HG02798 (cell line): ENCODE measurements at regions not wholly inside any gene's neighbourhood (a gene's known extent, or its start where the extent isn't known, plus 50 kb on each side); places are given as distances from the start of the nearest gene placed in this dataset.

Source experiments
- ATAC-seq: cut with Tn5 transposase; IDR thresholded peaks from one replicate; pipeline ENCODE4 v1.9.1; 2021; ENCODE audit warnings: mild to moderate bottlenecking; ENCODE audit not compliant: unreplicated experiment, poor library complexity

DNA sequence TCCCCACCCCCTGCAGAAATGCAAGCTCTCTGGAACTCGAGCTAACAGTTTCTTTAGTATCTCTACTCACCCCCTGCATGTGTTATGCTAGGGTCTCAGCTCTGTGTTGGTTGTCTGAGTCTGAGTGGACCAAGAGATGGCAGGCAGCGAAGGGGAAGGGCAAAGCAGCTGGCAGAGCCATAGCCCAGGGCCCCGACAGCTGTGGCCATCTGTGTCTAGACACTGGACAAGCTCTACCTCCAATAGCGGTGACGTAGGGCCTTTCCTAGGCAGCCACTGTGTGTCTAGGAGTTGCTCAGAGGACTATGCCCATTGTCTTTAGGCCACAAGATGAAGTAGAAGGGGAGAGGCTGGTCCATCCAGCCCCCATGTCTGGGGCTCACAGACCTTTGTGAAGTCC lies 79.2 kb downstream of the EFNB1 start:
- ATAC-seq: no peak

DNA sequence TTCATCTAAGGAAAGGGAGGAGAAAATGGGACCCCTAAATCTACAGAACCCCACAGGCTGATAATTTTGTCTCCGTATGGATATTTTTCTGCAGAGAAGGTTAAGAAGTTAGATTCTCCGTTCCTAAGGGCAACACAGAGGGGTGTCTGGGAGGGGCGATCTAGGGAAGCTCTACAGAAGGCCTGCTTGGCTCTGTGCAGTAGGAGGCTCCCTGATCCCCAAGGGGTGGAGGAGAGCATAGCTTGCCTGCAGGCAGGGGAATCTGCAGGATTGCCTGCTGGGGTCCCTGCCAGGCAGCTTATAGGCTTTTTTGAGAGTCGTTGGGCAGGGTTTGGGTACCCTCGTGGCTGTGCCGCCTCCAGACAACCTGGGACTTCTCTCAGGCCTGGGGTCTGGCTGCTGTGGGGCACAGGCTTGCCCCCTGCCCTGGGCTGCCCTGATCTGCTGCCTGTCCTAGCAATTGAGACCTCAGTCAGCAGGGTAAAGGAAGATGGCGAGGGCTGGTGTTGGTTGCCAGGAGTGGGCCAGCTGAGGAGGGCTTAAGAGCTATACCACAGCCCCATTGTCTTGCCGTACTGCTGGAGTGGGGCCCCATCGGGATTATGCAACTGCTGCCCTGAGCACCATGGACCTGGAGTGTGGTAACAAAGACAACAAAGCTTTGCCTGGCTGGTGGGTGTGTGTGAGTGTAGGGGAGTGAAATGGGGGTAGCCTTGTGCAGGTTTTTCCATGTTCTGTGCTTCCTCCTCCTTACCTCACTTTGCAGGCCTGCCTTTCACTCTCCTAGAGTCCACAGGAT lies 74.1 kb downstream of the EFNB1 start:
- ATAC-seq: no peak

DNA sequence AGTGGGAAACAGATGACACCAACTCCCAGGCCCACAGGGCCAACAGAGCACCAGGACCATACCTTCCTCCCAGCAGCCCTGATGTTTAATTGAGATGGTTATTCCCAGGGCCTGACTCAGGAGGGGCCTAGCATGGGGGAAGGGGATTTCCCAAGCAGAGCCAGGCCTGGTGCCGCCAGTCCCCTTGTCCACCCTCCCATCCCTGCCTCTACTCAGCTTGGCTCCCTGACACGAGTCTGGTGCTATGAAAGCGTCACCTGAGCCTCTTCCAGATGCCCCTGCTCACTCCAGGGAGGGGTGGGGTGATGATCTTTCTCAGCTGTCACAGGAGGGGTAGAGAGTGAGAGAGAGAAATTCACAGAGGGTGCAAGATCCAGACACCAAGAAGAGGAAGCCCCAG lies 72.7 kb downstream of the EFNB1 start:
- no peak for ATAC-seq

DNA sequence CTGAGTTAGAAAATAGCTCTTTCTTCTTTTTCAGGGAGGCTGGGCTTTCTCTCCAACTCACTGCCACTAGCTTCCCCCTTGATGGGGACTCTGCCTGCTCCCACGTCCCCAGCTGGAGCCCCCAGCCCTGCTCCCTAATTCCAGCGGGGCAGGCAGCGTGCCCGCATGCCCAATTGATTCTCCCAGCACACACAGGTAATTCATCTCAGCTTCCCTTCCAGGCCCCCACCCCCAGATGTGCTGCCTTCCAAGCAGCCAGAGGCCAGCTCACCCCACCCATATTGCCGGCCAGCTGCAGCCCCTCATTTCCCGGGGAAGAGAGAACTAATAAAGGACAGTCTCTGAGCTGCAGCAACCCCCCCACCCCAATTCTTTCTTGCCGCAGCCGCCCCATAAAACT lies 69.8 kb downstream of the EFNB1 start:
- ATAC-seq: no peak

DNA sequence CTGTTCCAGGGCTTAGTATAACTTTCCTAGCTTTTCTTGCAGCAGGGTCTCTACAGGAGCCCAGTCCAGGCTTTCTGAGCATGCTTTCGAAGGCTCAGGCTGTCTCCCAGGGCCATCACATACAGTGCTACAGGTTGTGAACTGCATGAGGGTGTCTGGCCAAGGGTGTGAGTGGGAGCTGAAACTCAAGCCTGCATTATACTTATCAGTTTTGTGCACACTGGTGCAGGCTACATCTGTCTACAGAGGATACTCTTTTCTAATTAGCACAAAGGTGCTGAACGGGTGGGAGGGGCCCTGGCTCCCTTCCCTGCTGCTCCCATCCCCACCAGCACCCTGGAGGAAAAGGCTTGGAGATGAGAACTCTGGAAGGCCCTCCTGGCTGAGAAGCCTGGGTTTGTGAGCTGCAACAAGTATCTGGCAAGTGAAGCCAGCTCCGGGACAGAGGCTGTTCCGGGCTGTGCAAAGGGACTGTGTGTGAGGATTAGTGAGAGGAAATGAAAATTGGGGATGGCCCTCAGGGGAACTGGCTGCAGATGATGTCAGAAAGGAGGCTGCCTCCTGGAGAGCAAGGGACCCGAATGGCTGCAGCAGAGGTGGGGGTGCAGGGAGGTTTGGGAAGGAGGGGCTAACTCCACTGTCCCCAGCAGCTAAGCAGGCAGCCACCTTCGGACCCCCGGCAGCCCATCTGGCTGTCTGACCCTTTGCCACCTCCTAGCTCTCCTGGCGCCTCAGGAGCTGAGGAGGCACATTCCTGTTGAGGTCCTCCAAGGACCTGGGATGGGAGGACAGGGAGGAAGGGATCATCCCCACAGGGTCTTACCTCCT lies 68.5 kb downstream of the EFNB1 start:
- no peak for ATAC-seq

DNA sequence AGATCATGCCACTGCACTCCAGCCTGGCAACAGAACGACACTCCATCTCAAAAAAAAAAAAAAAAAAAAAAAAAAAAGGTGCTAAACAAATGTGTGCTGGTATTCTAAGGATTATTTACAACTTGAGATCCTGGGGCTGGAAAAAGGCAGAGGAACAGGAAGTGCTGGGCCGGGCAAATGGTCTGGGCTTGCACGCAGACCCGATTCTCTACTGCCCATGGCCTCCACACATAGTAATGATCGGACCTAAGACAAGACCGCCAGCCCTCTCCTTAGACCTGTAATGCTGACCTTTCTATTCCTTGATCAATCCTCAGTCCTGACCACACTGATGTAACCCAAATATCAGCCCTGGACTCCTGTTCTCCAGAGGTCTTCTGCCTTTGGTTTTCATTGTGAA lies 67.8 kb downstream of the EFNB1 start:
- no peak for ATAC-seq

DNA sequence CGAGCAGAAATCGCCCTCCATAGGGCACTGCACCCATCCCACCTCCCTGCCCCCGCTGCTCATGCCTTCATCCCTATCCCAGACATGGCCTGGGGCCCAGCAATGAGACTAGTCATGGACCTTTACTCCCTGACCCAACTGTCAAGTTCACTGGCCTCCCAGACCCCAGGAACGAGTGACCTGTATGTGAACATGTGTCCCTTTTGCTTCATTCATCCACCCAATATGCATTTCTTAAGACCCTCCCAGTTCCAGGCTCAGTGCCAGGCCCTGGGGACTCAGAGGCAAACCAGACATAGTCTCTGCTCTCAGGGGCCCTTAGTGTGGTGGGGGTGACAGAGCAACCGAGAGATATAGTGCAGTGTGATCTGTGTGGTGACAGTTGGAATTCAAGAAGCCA lies 67.0 kb downstream of the EFNB1 start:
- no peak for ATAC-seq

DNA sequence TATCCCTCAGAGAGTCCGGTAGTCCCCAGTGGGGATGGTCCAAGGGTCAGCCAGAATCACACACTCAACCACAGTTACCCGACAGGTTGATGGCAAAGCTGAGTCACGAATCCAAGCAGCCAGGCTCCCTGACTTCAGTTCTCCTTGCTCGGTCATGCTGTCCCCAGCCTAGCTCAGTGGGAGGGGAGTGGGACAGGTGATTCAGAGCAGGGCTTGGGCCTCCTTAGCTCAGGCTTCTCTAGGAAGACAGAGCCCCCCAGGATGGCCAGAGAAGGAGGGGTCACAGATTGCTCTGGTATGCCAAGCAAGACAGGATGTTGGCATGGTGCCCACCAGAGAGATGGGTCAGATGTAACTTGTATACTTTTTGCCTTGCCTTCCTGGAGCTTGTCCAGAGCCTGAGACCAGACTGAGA lies 66.5 kb downstream of the EFNB1 start:
- no peak for ATAC-seq

DNA sequence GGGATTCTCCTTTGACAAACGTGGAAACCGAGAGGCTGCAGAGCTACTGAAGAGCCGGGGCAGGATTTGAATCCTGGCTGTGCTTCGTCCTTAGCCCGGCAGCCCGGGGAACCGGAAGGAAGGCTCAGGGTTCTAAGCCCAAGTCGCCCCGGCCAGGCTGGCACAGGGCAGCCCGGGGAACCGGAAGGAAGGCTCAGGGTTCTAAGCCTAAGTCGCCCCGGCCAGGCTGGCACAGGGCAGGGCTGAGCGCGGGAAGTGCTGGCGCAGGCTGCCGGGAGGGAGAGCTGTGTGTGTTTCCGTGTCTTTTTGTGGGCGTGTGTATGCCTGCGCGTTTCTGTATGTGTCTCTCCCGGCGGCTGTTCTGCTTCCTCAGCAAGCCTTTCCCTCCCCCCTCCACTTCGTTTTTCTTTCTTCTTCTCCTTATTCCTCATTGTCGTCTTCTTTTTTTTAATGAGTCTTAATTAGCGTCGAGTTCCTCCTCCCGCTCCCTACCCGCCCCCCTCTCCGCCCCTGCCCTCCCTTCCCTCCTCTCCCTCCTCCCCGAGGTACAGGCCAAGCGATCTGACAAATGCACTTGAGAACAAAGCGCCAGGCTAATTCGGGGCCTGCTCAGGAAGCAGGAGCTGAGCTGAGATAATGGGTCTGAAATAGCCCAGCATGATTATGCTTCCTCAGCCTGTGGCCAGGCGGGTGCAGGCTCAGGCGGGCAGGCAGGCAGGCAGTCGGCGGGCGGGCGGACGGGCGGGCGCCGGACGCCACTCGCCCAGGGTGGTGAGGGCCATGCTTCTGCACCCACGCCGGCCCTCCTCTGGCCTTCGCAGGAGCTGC lies 65.9 kb downstream of the EFNB1 start:
- ATAC-seq: no peak

DNA sequence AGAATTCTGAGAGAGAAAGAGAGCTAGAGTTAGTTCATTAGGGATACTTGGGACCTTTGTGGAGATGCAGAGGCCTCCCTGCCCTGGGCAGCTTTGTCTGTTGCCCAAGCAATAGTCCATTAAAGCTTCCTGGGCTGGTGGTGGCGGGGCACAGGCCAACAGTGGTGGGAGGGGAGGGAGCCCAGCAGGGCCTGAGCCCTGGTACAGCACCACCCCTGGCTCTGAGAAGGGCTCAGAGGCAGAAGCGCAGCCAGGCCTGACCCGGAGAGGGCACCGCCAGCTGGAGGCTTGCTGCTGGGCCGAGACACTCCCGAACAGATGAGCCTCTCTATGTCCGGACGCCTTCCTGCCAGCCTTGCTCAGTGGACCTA lies 65.3 kb downstream of the EFNB1 start:
- ATAC-seq: no peak

DNA sequence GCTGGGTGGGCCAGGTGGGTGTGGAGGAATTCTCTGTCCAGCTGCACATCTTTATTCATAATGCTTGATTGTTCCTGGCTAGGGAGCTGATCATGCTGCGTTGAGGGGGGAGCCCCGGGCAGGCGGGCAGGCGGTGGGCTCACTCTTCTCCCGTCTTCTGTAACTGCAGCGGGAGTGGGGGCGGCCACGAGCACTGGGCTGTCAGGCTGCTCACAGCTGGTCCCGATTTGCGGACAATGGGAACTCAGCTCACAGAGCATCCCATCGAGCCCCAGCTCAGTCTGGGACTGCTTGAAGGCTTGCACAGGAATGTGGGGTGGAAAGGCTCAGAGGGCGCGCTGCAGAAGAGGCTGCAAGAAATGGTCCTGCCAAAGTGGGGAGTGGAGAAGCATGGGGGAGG lies 63.8 kb downstream of the EFNB1 start:
- ATAC-seq: no peak

DNA sequence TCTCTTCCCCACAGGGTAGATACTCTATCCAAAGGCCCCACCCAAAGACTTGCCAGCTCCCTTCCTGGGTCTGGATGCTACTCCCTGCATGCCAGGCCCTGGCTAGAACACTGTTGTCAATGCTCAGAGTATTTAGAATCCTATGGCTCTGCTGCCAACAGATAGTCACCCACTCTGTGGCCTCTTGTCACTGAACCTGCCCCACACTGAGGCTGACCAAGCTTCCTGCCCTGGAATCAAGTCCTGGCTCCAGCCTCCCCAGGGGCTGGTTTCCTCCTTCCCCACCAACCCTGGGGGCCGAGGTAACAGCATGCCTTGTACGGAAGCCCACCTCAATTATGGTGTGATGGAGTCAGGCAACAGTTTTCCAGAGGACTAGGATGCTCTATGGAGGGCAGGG lies 63.3 kb downstream of the EFNB1 start:
- ATAC-seq: no peak
